Testis (tissue), 2 donors: ENCODE measurements at regions not wholly inside any gene's neighbourhood (a gene's known extent, or its start where the extent isn't known, plus 50 kb on each side); places are given as distances from the start of the nearest gene placed in this dataset.

Experiments used
- POLR2A ChIP-seq: fragments of 450-650 bp; IDR thresholded peaks from one replicate; pipeline ENCODE4 v1.6.1; 2017; ENCODE audit warnings: antibody characterized with exemption, mild to moderate bottlenecking, moderate library complexity
- TF ChIP-seq, protein P1 (sequence below), 3 experiments: fragments of 450-650 bp in 2 of 3; fragments of 200-600 bp in 1 of 3; sonication (generic) in 1 of 3; IDR thresholded peaks; one replicate each; pipeline ENCODE4 v1.5.1; 2016 to 2019; ENCODE audit warnings: antibody characterized with exemption in 3 of 3, mild to moderate bottlenecking in 2 of 3, moderate library complexity in 1 of 3

DNA sequence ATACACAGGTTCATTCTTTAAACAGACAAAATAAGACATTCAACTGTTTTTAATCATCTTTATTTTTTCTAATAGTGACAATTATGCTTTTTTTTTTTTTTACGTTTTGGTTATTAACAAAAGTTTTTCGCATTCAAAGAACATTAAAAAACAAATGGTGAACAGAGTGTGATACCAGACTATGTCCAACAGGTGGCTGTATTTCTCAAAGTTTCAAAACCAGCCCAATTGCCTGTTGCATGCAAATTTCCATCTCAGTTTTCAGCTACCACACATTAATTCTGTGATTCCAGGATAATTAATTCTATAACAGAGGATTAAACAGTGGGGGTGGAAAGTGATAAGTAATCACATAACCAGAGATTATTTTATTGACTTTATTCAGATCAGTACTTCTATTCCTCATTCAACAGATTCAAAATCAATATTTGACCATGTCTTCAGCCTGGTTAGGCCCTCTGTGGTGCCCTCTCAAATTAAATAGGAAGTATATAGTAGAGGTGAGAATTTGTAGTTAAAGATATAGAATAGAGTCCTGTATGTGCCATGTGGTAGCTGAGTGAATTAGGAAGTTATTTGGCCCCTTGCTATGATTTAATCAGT lies 122.2 kb upstream of the DCBLD2 start:
- TF ChIP-seq, protein P1, sequence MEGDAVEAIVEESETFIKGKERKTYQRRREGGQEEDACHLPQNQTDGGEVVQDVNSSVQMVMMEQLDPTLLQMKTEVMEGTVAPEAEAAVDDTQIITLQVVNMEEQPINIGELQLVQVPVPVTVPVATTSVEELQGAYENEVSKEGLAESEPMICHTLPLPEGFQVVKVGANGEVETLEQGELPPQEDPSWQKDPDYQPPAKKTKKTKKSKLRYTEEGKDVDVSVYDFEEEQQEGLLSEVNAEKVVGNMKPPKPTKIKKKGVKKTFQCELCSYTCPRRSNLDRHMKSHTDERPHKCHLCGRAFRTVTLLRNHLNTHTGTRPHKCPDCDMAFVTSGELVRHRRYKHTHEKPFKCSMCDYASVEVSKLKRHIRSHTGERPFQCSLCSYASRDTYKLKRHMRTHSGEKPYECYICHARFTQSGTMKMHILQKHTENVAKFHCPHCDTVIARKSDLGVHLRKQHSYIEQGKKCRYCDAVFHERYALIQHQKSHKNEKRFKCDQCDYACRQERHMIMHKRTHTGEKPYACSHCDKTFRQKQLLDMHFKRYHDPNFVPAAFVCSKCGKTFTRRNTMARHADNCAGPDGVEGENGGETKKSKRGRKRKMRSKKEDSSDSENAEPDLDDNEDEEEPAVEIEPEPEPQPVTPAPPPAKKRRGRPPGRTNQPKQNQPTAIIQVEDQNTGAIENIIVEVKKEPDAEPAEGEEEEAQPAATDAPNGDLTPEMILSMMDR (IDR thresholded peaks at IDR 0.05), result peak; percentile 54 to 69 (median 60)
- no peak for TF ChIP-seq POLR2A
